HG02759 (cell line): ENCODE measurements at regions not wholly inside any gene's neighbourhood (a gene's known extent, or its start where the extent isn't known, plus 50 kb on each side); places are given as distances from the start of the nearest gene placed in this dataset.
A peak's percentile ranks its signal among the peaks of the same experiment; 100 is the strongest.
"Not testable (repeated sequence)": the region's sequence is repeated elsewhere in the genome, so short reads cannot be mapped to it uniquely, and the experiment has no call there.

Source experiments
- ATAC-seq: cut with Tn5 transposase; IDR thresholded peaks from one replicate; pipeline ENCODE4 v1.9.1; 2021; ENCODE audit warnings: mild to moderate bottlenecking, moderate library complexity; ENCODE audit not compliant: unreplicated experiment

GRCh38 chr5:130845049-130845765 lies 319.8 kb downstream of the HINT1 start:
- ATAC-seq = no peak

GRCh38 chr5:130836729-130837649 lies 328.1 kb downstream of the HINT1 start:
- peak; percentile 82 for ATAC-seq

GRCh38 chr5:130817598-130818384 lies 347.3 kb downstream of the HINT1 start:
- ATAC-seq = not testable (repeated sequence)

DNA sequence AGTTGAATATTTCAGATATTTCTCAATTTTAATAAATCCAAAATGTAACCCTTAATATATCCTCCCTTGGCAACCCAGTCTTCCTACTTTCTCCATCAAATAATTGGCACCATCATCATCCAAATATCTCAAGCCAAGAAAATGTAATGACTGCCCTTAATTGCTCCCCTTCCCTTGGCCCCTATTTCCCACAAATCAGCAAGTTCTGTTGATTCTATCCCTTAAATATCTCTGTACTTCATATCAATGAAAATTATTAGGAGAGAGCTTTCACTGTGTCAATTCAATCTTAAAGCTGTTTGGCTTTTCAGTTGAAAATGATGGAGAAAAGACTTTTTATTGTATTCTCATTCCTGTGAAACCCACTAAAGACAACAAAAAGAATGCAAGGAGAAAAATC lies 349.8 kb downstream of the HINT1 start:
- ATAC-seq = no peak

GRCh38 chr5:130808691-130809090 lies 356.4 kb downstream of the HINT1 start:
- ATAC-seq = no peak

DNA sequence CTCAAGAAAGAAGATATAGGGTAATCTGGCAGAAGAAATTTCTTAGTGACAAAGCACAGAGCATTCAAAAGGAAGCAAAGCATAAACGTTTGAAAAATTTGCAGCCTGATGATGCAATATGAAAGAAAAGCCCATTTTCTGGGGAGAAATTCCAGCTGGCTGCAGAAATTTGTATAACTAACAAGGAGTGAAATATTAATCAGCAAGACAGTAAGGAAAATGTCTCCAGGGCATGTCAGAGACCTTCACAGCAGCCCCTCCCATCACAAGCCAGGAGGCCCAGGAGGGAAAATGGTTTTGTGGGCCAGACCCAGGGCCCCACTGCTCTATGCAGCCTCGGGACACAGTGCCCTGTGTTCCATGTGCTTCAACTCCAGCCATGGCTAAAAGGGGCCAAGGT lies 359.4 kb downstream of the HINT1 start:
- no peak for ATAC-seq

DNA sequence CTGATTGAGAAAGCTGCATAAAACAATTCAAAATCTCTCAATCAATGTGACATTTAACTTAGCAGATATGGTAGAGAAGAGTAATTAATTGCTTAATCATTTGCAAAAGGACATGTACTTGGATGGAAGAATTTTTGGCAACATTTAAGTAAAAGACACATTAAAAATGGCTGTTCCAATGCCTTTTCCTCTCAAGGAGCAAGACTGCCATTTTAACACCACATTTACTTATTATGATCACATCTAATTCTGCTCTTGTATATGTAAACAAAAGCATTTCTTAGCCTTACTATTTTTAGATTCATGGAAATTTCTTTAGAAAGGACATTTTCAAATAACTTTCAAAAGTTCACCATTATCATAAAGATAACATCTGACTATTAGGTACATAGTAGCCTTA lies 360.0 kb downstream of the HINT1 start:
- no peak for ATAC-seq

GRCh38 chr5:130801963-130802362 lies 363.1 kb downstream of the HINT1 start:
- no peak for ATAC-seq

- ATAC-seq = no peak
Measured at GRCh38 chr5:130799015-130799414, 366.0 kb downstream of the HINT1 start.

GRCh38 chr5:130797303-130797702 lies 367.8 kb downstream of the HINT1 start:
- ATAC-seq = no peak

DNA sequence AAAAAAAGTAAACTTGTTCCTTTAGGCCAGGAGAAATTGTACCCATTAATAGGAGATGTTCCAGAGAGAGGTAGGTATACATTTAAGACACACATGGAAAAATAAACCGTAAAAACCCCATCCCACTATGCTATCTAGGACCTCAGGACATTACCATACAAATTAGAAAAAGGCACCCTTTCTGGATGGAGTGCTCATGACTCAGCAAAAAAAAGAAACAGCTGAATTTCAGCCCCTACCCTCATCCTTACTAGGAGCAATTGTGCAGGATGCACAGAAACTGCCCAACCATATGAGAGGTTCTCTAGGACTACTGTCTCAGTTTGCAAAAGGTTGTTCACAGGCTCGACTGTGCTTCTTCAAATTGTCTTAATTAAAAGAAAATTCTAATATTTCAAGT lies 368.2 kb downstream of the HINT1 start:
- no peak for ATAC-seq

DNA sequence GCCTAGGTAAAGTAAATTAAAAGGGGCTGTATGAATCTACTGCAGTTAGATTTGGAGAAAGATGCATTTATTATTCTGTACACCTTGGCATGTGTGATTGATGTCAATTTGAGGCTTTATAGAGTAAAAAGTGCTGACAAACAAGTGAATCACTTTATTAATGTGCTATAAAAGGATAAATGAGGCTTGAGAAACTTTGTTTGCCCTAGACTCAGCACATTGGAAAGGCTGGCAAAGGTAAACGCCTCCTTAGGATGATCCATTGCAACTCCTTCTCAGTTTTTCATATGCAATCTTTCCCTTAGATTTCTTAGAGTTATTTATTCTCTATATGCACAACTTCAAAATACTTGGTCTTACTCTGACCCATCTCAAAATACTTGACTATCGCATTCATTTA lies 369.0 kb downstream of the HINT1 start:
- no peak for ATAC-seq

GRCh38 chr5:130795037-130795436 lies 370.0 kb downstream of the HINT1 start:
- ATAC-seq = no peak

DNA sequence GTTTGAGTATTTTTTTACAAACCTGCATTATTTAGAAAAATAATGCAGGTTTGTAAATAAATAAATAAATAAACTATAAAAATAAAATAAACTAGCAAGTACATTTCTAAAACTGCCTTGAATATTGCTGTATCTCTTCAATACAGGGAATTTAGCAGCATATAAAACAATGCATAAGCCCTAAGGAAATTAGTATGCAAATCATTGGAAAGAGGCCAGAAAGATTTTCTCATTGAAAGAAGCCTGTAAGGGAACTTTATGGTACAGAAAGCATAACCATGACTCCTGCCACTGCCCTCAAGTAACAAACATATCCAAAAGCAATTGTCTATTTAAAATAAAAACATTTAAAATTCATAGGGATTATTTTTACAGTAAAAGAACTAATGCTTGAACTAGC lies 387.3 kb downstream of the HINT1 start:
- no peak for ATAC-seq

DNA sequence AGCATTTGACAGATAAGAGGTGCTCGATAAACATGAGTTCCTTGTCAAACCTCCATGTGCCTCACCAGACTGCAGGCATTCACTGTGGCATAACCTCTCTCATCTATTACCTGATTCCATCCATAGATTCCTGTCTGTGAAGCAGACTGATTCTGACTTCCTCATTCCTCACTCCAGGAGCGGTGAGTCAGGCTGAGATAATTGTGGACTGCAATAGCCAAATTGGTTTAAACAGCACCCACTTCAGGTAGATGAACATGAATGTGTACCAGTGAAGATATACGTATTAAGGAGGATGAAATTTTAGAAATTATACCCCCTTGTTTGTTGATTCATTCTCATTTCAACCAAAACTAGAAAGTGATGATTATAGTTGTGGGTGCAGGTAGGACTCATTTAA lies 391.2 kb downstream of the HINT1 start:
- no peak for ATAC-seq

DNA sequence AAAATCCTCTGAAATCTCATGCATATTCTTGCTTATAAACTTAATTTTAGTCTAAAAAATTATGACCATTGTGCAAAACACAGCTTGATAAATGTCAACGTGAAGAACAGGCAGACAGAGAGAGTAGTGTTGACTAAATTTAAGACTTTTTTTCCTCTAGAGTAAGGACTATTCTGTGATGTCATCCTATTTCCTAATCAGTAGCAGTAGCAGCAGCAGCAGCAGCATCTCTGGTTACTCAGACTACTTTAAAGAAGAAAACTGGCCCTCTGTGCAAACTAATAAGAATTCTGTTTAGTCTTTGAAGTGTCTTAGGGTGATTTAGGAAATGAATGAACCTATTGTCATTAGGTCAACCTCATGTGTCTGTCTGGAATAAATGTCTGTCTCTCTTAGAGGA lies 403.0 kb downstream of the HINT1 start:
- no peak for ATAC-seq

GRCh38 chr5:130759061-130759460 lies 406.0 kb downstream of the HINT1 start:
- ATAC-seq = no peak

DNA sequence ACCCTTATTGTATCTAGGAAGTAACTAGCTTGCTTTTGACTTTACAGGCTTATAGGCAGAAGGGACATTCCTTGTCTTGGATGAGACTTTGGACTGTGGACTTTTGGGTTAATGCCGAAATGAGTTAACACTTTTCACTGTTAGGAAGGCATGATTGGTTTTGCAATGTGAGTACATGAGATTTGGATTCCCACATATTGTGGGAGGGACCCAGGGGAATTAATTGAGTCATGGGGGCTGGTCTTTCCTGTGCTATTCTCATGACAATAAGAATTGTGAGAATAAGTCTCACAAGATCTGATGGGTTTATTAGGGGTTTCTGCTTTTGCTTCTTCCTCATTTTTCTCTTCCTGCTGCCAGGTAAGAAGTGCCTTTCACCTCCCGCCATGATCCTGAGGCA lies 417.5 kb downstream of the HINT1 start:
- ATAC-seq = no peak

DNA sequence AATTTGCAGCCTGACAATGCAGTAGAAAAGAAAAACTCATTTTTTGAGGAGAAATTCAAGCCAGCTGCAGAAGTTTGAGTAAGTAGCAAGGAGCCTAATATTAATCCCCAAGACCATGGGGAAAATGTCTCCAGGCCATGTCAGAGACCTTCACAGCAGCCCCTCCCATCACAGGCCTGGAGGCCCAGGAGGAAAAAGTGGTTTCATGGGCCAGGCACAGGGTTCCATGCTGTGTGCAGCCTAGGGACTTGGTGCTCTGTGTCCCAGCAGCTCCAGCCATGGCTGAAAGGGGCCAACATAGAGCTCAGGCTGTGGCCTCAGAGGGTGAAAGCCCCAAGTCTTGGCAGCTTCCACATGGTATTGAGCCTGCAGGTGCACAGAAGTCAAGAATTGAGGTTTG lies 418.4 kb downstream of the HINT1 start:
- not testable (repeated sequence) for ATAC-seq

GRCh38 chr5:130743092-130743491 lies 422.0 kb downstream of the HINT1 start:
- no peak for ATAC-seq

- no peak for ATAC-seq
Measured at GRCh38 chr5:130740047-130740569, 424.9 kb downstream of the HINT1 start.
